ENCODE measurements at regions not wholly inside any gene's neighbourhood (a gene's known extent, or its start where the extent isn't known, plus 50 kb on each side); places are given as distances from the start of the nearest gene placed in this dataset.
A peak's percentile ranks its signal among the peaks of the same experiment; 100 is the strongest.

- no peak for TF ChIP-seq CTCF (conservative IDR thresholded peaks at IDR 0.05; ENCODE audit: low read length)
- no peak for DNase-seq (ENCODE audit: low read depth)
- H3K4me3 ChIP-seq (ENCODE audit: low read length) = no peak overlapping the region
These were observed 133.0 kb downstream of the CYP26A1 start for GRCh38 chr10:93206652-93207051.

- no peak for DNase-seq (ENCODE audit: low read depth)
- H3K4me3 ChIP-seq (ENCODE audit: low read length) = no peak overlapping the region
- no peak for TF ChIP-seq CTCF (conservative IDR thresholded peaks at IDR 0.05; ENCODE audit: low read length)
These were observed 135.2 kb downstream of the CYP26A1 start for GRCh38 chr10:93208717-93209464.

DNA sequence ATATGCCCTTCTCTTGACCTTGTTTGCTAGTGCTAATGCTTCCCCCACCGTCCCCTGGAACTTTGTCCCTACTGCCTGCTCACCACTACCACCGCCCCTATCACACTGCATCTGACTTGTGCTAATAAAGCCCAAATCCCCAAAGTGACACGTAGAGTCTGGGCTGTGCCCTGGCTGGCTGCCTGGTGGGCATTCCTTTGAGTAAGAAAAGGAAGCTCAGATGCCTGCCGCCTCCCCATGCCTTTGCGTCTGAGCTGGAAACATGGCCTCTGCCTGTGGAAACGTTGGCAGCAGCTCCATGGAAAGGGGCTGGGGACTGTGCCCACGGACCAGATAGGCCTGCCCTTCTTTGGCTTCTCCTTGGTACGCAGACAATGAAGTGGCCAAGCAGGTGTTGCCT lies 138.3 kb downstream of the CYP26A1 start:
- peak; percentile 8 for DNase-seq (ENCODE audit: low read depth)
- no peak for TF ChIP-seq CTCF (conservative IDR thresholded peaks at IDR 0.05; ENCODE audit: low read length)
- H3K4me3 ChIP-seq (ENCODE audit: low read length) = no peak overlapping the region

DNA sequence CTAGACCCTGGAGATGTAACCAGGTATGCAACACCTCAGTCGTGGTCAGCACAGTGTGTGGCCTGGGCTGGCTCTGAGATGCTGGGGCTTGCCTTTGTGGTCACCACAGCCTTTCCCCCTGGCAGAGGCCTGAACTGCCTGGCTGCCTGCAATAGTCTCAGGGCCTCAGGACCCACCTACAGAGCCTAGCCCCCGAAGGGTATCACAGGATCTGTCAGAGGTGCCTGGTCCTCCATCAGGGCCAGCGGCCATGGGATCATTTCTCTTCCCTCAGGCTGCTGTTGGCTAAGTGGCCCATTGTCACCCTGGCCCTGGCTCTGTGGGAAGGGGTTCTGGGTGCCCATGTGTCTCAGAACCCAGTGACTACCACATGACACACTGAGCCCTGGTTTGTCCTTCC lies 141.6 kb downstream of the CYP26A1 start:
- no peak for DNase-seq (ENCODE audit: low read depth)
- no peak for TF ChIP-seq CTCF (conservative IDR thresholded peaks at IDR 0.05; ENCODE audit: low read length)
- H3K4me3 ChIP-seq (ENCODE audit: low read length) = no peak overlapping the region

GRCh38 chr10:93216341-93216985 lies 142.8 kb downstream of the CYP26A1 start:
- no peak for DNase-seq (ENCODE audit: low read depth)
- no peak for TF ChIP-seq CTCF (conservative IDR thresholded peaks at IDR 0.05; ENCODE audit: low read length)

DNA sequence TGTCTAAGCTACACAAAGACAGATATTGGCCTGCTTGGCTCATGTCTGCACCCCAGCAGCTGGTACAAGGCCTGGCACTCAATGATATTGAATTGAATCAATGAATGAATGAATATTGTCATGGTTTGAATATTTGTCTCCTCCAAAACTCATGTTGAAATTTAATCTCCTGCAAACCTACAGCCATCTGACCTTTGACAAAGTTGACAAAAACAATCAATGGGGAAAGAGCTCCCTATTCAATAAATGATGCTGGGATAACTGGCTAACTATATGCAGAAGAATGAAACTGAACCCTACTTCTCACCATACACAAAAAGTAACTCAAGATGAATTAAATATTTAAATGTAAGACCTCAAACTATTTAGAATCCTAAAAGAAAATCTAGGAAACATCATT lies 144.7 kb downstream of the CYP26A1 start:
- H3K4me3 ChIP-seq (ENCODE audit: low read length) = no peak overlapping the region
- TF ChIP-seq CTCF (conservative IDR thresholded peaks at IDR 0.05; ENCODE audit: low read length) = no peak
- DNase-seq (ENCODE audit: low read depth) = no peak

More at GRCh38 chr10:93216341-93216985, 142.8 kb downstream of the CYP26A1 start:
- H3K4me3 ChIP-seq (ENCODE audit: low read length) = no peak overlapping the region

DNA sequence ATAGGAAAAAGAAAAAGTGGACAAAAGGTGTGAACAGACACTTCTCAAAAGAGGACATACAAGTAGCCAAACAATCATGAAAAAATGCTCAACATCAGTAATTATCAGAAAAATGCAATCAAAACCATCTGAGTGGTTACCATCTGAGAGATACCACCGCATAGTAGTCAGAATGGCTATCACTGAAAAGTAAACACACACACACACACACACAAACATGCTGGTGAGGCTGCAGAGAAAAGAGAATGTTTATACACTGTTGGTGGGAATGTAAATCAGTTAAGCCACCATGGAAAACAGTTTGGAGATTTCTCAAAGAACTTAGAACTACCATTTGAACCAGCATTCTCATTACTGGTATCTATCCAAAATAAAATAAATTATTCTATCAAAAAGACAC lies 145.7 kb downstream of the CYP26A1 start:
- DNase-seq (ENCODE audit: low read depth) = peak; percentile 6
- no peak overlapping the region for H3K4me3 ChIP-seq (ENCODE audit: low read length)
- TF ChIP-seq CTCF (conservative IDR thresholded peaks at IDR 0.05; ENCODE audit: low read length) = no peak
